OCI-LY7 (cell line): ENCODE measurements at regions not wholly inside any gene's neighbourhood (a gene's known extent, or its start where the extent isn't known, plus 50 kb on each side); places are given as distances from the start of the nearest gene placed in this dataset.
"Not testable (repeated sequence)": the region's sequence is repeated elsewhere in the genome, so short reads cannot be mapped to it uniquely, and the experiment has no call there.

Experiments
- BruUV-seq: library from RNA; stranded (reverse); fragments of 400-500 nt; replicated peaks from 2 replicates; lab custom pipeline; 2021; lab: Mats Ljungman, UMichigan
- CTCF ChIA-PET: fragments of 300-600 bp; sonication (Branson Sonifier 250); formaldehyde crosslinking; loops from one replicate; lab custom pipeline; 2022; ENCODE audit warnings: antibody characterized with exemption; ENCODE audit not compliant: unreplicated experiment; lab: Charles Lee
- POLR2A ChIA-PET: fragments of 300-600 bp; sonication (Branson Sonifier 250); formaldehyde crosslinking; loops from one replicate; lab custom pipeline; 2022; ENCODE audit warnings: antibody characterized with exemption; lab: Charles Lee
- DNase-seq: peaks from one replicate; pipeline ENCODE4 v3.0.0-alpha.2; 2015; ENCODE audit warnings: low spot score
- H2AFZ ChIP-seq: fragments of 200-600 bp; sonication (generic), shearing (Covaris generic); 2 replicates; pipeline ENCODE4 v1.6.1; 2014; ENCODE audit warnings: mild to moderate bottlenecking, antibody characterized with exemption, low read length, moderate library complexity
- H3K27ac ChIP-seq: fragments of 200-600 bp; sonication (generic); 2 replicates; pipeline ENCODE4 v1.5.1; 2014; ENCODE audit warnings: mixed run types, low read depth, mild to moderate bottlenecking, moderate library complexity, low read length, inconsistent platforms; ENCODE audit not compliant: poor library complexity, severe bottlenecking
- H3K36me3 ChIP-seq: fragments of 200-600 bp; sonication (generic); 2 replicates; pipeline ENCODE4 v1.6.1; 2014; ENCODE audit warnings: mild to moderate bottlenecking, antibody characterized with exemption, low read length, moderate library complexity, mixed read lengths; ENCODE audit not compliant: insufficient read depth
- H3K4me1 ChIP-seq: fragments of 200-600 bp; sonication (generic); 2 replicates; pipeline ENCODE4 v1.5.1; 2014; ENCODE audit warnings: mild to moderate bottlenecking, low read length; ENCODE audit not compliant: insufficient read depth, poor library complexity, severe bottlenecking
- H3K4me2 ChIP-seq: fragments of 200-600 bp; sonication (generic); 2 replicates; pipeline ENCODE4 v1.6.1; 2014; ENCODE audit warnings: mild to moderate bottlenecking, low read length
- H3K4me3 ChIP-seq: fragments of 200-600 bp; sonication (generic); 2 replicates; pipeline ENCODE4 v1.5.1; 2014; ENCODE audit warnings: mild to moderate bottlenecking, low read depth, low read length; ENCODE audit not compliant: poor library complexity, severe bottlenecking
- H3K79me2 ChIP-seq: fragments of 200-600 bp; sonication (generic); 2 replicates; pipeline ENCODE4 v1.6.1; 2016; ENCODE audit warnings: low read depth, mild to moderate bottlenecking, low read length, moderate library complexity, mixed read lengths; ENCODE audit not compliant: insufficient read depth
- H3K9me2 ChIP-seq: fragments of 200-600 bp; sonication (generic); 2 replicates; pipeline ENCODE4 v1.6.1; 2016; ENCODE audit warnings: mild to moderate bottlenecking, low read length, mixed read lengths; ENCODE audit not compliant: insufficient read depth
- H3K9me3 ChIP-seq: fragments of 200-600 bp; sonication (generic); 2 replicates; pipeline ENCODE4 v1.6.1; 2014; ENCODE audit warnings: mild to moderate bottlenecking, mixed run types, low read length, mixed read lengths
- H4K20me1 ChIP-seq: fragments of 200-600 bp; sonication (generic); 2 replicates; pipeline ENCODE4 v1.6.1; 2014; ENCODE audit warnings: mild to moderate bottlenecking, antibody characterized with exemption, low read length, moderate library complexity, mixed read lengths; ENCODE audit not compliant: insufficient read depth
- EZH2phosphoT487 ChIP-seq: fragments of 200-600 bp; sonication (generic); IDR thresholded peaks from 2 replicates; pipeline ENCODE4 v1.6.1; 2018; ENCODE audit warnings: low read depth, borderline replicate concordance, mild to moderate bottlenecking, mixed run types, antibody characterized with exemption, low read length, moderate library complexity, mixed read lengths
- intact Hi-C: fragments of 100-400 bp; cut with micrococcal nuclease; formaldehyde crosslinking; loops from one replicate; pipeline ENCODE4 v1.10.0; 2022; ENCODE audit not compliant: unreplicated experiment
- TF ChIP-seq, protein P1 (sequence below): fragments of 200-600 bp; sonication (generic); conservative IDR thresholded peaks from 2 replicates; pipeline ENCODE4 v1.5.1; 2014; ENCODE audit warnings: mild to moderate bottlenecking, antibody characterized with exemption, low read length, moderate library complexity, mixed read lengths

DNA sequence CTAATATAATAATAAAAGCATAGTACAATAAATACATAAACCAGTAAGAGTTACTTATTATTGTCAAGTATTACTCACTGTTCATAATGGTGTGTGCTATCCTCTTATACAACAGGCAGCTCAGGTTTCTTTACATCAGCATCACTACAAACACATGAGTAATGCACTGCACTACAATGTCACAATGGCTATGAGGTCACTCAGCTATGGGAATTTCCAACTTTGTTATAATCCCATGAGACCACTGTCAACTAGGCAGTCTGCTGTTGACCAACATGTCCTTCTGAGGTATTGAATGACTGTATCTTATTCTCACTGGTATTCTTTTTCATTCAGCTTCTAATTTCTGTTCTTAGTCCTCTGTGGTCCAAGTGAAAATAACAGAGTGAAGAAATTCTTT is 250.4 kb upstream of the DSEL start:
- Histone ChIP-seq H4K20me1 (no peaks in the 10 kb centered on the region), H3K9me2 (no peaks in the 10 kb centered on the region), H3K4me1 (no peaks in the 10 kb centered on the region), H3K27ac (no peak overlapping the region), H3K9me3 (no peaks in the 10 kb centered on the region), H3K4me3 (no peak overlapping the region), H3K36me3 (no peaks in the 10 kb centered on the region), H2AFZ (no peak overlapping the region), H3K4me2 (no peak overlapping the region), H3K79me2 (no peaks in the 10 kb centered on the region)
- intact Hi-C loops: no loop called here
- TF ChIP-seq, protein P1, sequence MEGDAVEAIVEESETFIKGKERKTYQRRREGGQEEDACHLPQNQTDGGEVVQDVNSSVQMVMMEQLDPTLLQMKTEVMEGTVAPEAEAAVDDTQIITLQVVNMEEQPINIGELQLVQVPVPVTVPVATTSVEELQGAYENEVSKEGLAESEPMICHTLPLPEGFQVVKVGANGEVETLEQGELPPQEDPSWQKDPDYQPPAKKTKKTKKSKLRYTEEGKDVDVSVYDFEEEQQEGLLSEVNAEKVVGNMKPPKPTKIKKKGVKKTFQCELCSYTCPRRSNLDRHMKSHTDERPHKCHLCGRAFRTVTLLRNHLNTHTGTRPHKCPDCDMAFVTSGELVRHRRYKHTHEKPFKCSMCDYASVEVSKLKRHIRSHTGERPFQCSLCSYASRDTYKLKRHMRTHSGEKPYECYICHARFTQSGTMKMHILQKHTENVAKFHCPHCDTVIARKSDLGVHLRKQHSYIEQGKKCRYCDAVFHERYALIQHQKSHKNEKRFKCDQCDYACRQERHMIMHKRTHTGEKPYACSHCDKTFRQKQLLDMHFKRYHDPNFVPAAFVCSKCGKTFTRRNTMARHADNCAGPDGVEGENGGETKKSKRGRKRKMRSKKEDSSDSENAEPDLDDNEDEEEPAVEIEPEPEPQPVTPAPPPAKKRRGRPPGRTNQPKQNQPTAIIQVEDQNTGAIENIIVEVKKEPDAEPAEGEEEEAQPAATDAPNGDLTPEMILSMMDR: no peak
- no peak for TF ChIP-seq EZH2phosphoT487
- ChIA-PET POLR2A (no interaction called here), CTCF (no interaction called here)
- BruUV-seq: no TSS peak
- DNase-seq: no peak

DNA sequence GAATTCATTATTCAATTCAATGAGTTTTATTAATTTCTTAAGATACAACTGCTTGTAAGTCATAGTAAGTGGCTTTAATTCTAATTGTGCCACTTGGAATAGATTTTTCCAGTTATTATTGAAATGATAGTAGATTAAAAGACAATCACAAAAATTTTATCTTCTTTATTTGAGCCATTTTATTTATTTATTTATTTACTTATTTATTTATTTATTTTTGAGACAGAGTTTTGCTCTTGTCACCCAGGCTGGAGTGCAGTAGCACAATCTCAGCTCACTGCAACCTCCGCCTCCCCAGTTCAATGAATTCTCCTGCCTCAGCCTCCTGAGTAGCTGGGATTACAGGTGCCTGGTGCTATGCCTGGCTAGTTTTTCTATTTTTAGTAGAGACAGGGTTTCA is 235.7 kb upstream of the DSEL start:
- H2AFZ ChIP-seq, H3K9me2 ChIP-seq, H3K9me3 ChIP-seq, DNase-seq, BruUV-seq, POLR2A ChIA-PET, H3K4me2 ChIP-seq, H3K27ac ChIP-seq, H3K36me3 ChIP-seq, CTCF ChIA-PET, H3K4me1 ChIP-seq, H4K20me1 ChIP-seq, H3K79me2 ChIP-seq, H3K4me3 ChIP-seq, intact Hi-C loops: not testable (repeated sequence)

DNA sequence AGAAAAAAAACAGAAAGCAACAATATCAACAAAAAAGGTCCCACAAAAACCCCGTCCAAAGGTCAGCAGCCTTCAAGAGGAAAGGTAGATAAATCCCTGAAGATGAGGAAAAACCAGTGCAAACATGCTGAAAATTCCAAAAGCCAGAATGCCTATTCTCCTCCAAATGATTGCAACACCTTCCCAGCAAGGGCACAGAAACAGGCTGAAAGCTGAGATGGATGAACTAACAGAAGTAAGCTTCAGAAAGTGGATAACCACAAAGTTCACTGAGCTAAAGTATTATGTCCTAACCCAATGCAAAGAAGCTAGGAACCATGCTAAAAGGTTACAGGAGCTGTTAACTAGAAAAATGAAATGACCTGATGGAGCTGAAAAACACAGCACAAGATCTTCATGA is 226.4 kb upstream of the DSEL start:
- Histone ChIP-seq H3K9me3 (no peaks in the 10 kb centered on the region), H3K36me3 (no peaks in the 10 kb centered on the region), H4K20me1 (no peaks in the 10 kb centered on the region), H3K79me2 (no peaks in the 10 kb centered on the region), H2AFZ (no peak overlapping the region), H3K4me3 (no peak overlapping the region), H3K27ac (no peak overlapping the region), H3K4me1 (no peaks in the 10 kb centered on the region), H3K4me2 (no peak overlapping the region), H3K9me2 (no peaks in the 10 kb centered on the region)
- POLR2A ChIA-PET: no interaction called here
- no TSS peak for BruUV-seq
- TF ChIP-seq, protein P1: no peak
- TF ChIP-seq EZH2phosphoT487: no peak
- intact Hi-C loops: no loop called here
- CTCF ChIA-PET: no interaction called here
- DNase-seq: no peak
